Osteoblast (primary cell): ENCODE measurements at regions not wholly inside any gene's neighbourhood (a gene's known extent, or its start where the extent isn't known, plus 50 kb on each side); places are given as distances from the start of the nearest gene placed in this dataset.

Source experiments
- DNase-seq: peaks from one replicate; pipeline ENCODE4 v3.0.0; 2011; ENCODE audit warnings: low spot score, mixed read lengths; ENCODE audit not compliant: insufficient read length; ENCODE audit errors: missing footprints
- H2AFZ ChIP-seq: 2 replicates; pipeline ENCODE4 v1.6.0; 2011; ENCODE audit warnings: mild to moderate bottlenecking, low read length
- H3K27ac ChIP-seq: 2 replicates; pipeline ENCODE4 v1.5.1; 2011; ENCODE audit warnings: mild to moderate bottlenecking, low read depth, low read length, moderate library complexity
- H3K27me3 ChIP-seq: 2 replicates; pipeline ENCODE4 v1.6.0; 2012; ENCODE audit warnings: mild to moderate bottlenecking, control low read depth, inconsistent platforms, low read length, moderate library complexity; ENCODE audit not compliant: insufficient read depth
- H3K36me3 ChIP-seq: 2 replicates; pipeline ENCODE4 v1.5.1; 2011; ENCODE audit warnings: mild to moderate bottlenecking, low read length, control low read depth, moderate library complexity; ENCODE audit not compliant: insufficient read depth
- H3K4me1 ChIP-seq: 2 replicates; pipeline ENCODE4 v1.5.1; 2011; ENCODE audit warnings: mild to moderate bottlenecking, low read length, control low read depth, moderate library complexity; ENCODE audit not compliant: insufficient read depth
- H3K4me2 ChIP-seq: 2 replicates; pipeline ENCODE4 v1.6.0; 2011; ENCODE audit warnings: mild to moderate bottlenecking, low read length; ENCODE audit not compliant: insufficient read depth
- H3K4me3 ChIP-seq: fragments of 200-600 bp; sonication (generic); 3 replicates; pipeline ENCODE4 v1.5.1; 2012; ENCODE audit warnings: mild to moderate bottlenecking, low read length, inconsistent platforms; ENCODE audit not compliant: insufficient read depth
- H3K79me2 ChIP-seq: 2 replicates; pipeline ENCODE4 v1.6.0; 2012; ENCODE audit warnings: mild to moderate bottlenecking, low read length, control low read depth, inconsistent platforms; ENCODE audit not compliant: insufficient read depth
- H3K9me3 ChIP-seq: 2 replicates; pipeline ENCODE4 v1.5.1; 2011; ENCODE audit warnings: low read depth, low read length, control low read depth
- H4K20me1 ChIP-seq: 2 replicates; pipeline ENCODE4 v1.6.0; 2012; ENCODE audit warnings: mild to moderate bottlenecking, low read length, control low read depth; ENCODE audit not compliant: insufficient read depth
- CTCF ChIP-seq: IDR thresholded peaks from 2 replicates; pipeline ENCODE4 v1.5.1; 2011; ENCODE audit warnings: mild to moderate bottlenecking, low read depth, low read length, moderate library complexity; ENCODE audit errors: extremely low read depth

GRCh38 chr4:121564840-121565375 lies 131.9 kb downstream of the ANXA5 start:
- no peaks in the 10 kb centered on the region for H3K4me1 ChIP-seq
- H3K27ac ChIP-seq: no peak overlapping the region
- H4K20me1 ChIP-seq: no peaks in the 10 kb centered on the region
- no peak overlapping the region for H2AFZ ChIP-seq
- no peak for TF ChIP-seq CTCF
- no peaks in the 10 kb centered on the region for H3K36me3 ChIP-seq
- H3K4me3 ChIP-seq: no peak overlapping the region
- no peak for DNase-seq
- H3K27me3 ChIP-seq: no peaks in the 10 kb centered on the region
- no peaks in the 10 kb centered on the region for H3K79me2 ChIP-seq
- no peak overlapping the region for H3K4me2 ChIP-seq
- no peaks in the 10 kb centered on the region for H3K9me3 ChIP-seq

GRCh38 chr4:121562811-121563210 lies 134.0 kb downstream of the ANXA5 start:
- no peaks in the 10 kb centered on the region for H3K4me1 ChIP-seq
- H3K36me3 ChIP-seq: no peaks in the 10 kb centered on the region

GRCh38 chr4:121555315-121556107 lies 141.3 kb downstream of the ANXA5 start:
- no peak for TF ChIP-seq CTCF
- no peak overlapping the region for H3K27ac ChIP-seq
- no peaks in the 10 kb centered on the region for H3K4me1 ChIP-seq
- H3K27me3 ChIP-seq: no peaks in the 10 kb centered on the region
- no peaks in the 10 kb centered on the region for H3K36me3 ChIP-seq
- no peak for DNase-seq
- H2AFZ ChIP-seq: no peak overlapping the region
- H3K4me3 ChIP-seq: no peak overlapping the region
- no peaks in the 10 kb centered on the region for H3K79me2 ChIP-seq
- no peaks in the 10 kb centered on the region for H4K20me1 ChIP-seq
- no peaks in the 10 kb centered on the region for H3K9me3 ChIP-seq
- H3K4me2 ChIP-seq: no peak overlapping the region

More at GRCh38 chr4:121562811-121563210, 134.0 kb downstream of the ANXA5 start:
- Histone ChIP-seq H3K4me2 (no peak overlapping the region), H2AFZ (no peak overlapping the region), H4K20me1 (no peaks in the 10 kb centered on the region), H3K9me3 (no peaks in the 10 kb centered on the region), H3K4me3 (no peak overlapping the region), H3K27me3 (no peaks in the 10 kb centered on the region), H3K79me2 (no peaks in the 10 kb centered on the region), H3K27ac (no peak overlapping the region)
- no peak for DNase-seq
- no peak for TF ChIP-seq CTCF

GRCh38 chr4:121554382-121554781 lies 142.4 kb downstream of the ANXA5 start:
- no peak overlapping the region for H3K27ac ChIP-seq
- H3K4me3 ChIP-seq: no peak overlapping the region
- H3K4me2 ChIP-seq: no peak overlapping the region
- H3K79me2 ChIP-seq: no peaks in the 10 kb centered on the region
- no peak overlapping the region for H2AFZ ChIP-seq
- DNase-seq: no peak
- no peaks in the 10 kb centered on the region for H3K27me3 ChIP-seq
- no peak for TF ChIP-seq CTCF
- H4K20me1 ChIP-seq: no peaks in the 10 kb centered on the region
- H3K36me3 ChIP-seq: no peaks in the 10 kb centered on the region
- no peaks in the 10 kb centered on the region for H3K9me3 ChIP-seq
- H3K4me1 ChIP-seq: no peaks in the 10 kb centered on the region
